ENCODE measurements at regions not wholly inside any gene's neighbourhood (a gene's known extent, or its start where the extent isn't known, plus 50 kb on each side); places are given as distances from the start of the nearest gene placed in this dataset.

DNA sequence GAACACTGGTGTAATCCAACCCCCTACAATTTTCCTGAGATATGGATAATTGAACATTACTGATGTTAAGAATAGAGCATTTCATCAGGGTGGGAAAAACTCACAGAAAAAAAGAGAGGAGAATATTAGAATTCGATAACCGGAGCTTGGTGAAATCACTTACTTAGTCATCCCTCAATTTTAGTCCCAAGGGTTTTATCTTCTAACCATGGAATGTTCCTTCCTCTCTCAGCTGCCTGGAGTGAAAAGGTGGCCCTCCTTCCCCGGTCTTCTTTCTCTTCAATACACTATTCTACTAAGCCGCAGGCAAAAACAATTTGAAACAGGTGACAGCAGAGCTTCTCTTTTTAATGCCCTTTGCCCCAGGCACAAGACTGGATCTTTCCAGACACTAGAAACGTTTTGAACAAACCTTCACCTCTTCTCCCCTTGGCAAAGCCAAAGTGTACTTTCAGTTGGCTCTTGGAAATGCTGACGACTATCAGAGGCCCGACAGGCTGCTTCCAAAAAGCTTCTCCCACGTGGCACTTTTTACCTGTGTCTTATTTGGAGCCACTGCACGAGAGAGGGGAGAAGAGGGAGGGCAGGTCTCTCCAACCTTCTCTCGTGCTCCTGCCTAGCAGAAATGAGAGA lies 543.9 kb downstream of the TLE1 start:
- no peaks in the 10 kb centered on the region for H3K4me1 ChIP-seq
- WGBS, 4 donors = 66 to 75% (median 71%) methylated on average over 10 of the region's 10 CpGs
- H3K27me3 ChIP-seq = no peaks in the 10 kb centered on the region

DNA sequence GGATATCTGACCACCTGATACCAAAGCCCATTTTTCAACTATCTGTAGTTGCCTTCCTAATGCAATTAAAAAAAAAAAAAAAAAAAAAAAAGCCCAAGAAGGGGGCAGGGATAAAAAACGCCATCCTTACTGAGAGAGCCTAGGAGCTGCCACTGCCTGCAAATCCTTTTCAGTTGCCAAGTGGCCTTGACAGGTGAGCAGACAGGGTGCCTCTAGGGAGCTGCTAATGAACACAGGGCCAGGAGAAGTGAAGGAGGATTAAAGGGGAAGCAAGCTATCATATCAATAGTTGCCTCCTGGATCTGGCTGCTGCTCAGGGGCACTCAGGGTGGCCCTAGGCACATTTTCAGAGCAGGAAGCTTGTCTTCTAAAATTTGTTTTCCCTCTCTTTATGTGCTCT lies 547.4 kb downstream of the TLE1 start:
- TF ChIP-seq, protein P1, sequence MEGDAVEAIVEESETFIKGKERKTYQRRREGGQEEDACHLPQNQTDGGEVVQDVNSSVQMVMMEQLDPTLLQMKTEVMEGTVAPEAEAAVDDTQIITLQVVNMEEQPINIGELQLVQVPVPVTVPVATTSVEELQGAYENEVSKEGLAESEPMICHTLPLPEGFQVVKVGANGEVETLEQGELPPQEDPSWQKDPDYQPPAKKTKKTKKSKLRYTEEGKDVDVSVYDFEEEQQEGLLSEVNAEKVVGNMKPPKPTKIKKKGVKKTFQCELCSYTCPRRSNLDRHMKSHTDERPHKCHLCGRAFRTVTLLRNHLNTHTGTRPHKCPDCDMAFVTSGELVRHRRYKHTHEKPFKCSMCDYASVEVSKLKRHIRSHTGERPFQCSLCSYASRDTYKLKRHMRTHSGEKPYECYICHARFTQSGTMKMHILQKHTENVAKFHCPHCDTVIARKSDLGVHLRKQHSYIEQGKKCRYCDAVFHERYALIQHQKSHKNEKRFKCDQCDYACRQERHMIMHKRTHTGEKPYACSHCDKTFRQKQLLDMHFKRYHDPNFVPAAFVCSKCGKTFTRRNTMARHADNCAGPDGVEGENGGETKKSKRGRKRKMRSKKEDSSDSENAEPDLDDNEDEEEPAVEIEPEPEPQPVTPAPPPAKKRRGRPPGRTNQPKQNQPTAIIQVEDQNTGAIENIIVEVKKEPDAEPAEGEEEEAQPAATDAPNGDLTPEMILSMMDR (IDR thresholded peaks at IDR 0.05) = no peak
- TF ChIP-seq POLR2A (IDR thresholded peaks at IDR 0.05) = no peak
- ATAC-seq = no peak

More for the DNA sequence above, 543.9 kb downstream of the TLE1 start:
- DNase-seq (no peak), ATAC-seq (no peak)
- H3K9me3 ChIP-seq = peaks cover 0 to 12% (median 5%) of the 10 kb centered on the region in 12 donors
- intact Hi-C loops (cut with DNase I) = no loop called here
- no peaks in the 10 kb centered on the region for H3K36me3 ChIP-seq
- TF ChIP-seq POLR2A (IDR thresholded peaks at IDR 0.05) = no peak
- TF ChIP-seq, protein P1 (IDR thresholded peaks at IDR 0.05) = no peak
- no peak overlapping the region for H3K4me3 ChIP-seq
- no peak overlapping the region for H3K27ac ChIP-seq

DNA sequence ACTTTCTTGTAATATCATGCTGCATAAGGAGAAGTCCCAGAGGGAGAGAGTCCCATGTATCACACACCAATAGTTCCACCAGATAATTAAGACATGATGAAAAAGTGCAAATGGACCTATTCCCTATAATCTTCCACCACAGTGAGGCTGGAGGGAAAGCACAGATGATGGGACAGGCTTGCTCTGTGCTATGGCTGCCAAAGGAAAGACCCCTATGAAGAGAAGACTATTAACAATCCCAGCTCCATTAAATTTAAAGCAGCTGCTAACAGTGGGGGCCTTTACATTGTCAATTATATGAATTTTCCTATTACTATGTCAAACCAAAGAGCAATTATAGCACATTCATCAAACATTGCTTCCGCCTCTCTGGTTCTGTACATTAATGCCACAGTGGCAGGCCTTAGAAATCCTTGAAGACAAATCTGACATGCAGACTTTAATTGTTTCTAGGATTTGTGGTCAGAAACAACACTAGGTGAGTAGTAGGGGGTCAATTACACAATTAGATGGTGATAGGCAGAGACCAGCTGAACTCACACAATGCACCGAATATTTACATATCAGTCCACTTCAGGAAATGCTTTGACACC lies 551.3 kb downstream of the TLE1 start:
- DNase-seq (no peak), ATAC-seq (no peak)
- intact Hi-C loops (cut with DNase I) = no loop called here
- Histone ChIP-seq H3K4me3 (no peak overlapping the region), H3K9me3 (no peaks in the 10 kb centered on the region), H3K4me1 (no peaks in the 10 kb centered on the region), H3K27ac (no peak overlapping the region), H3K27me3 (no peaks in the 10 kb centered on the region), H3K36me3 (no peaks in the 10 kb centered on the region)
- WGBS, 4 donors = 70 to 83% (median 80%) methylated on average over 2 of the region's 2 CpGs
- no peak for TF ChIP-seq POLR2A (IDR thresholded peaks at IDR 0.05)
- TF ChIP-seq, protein P1 (IDR thresholded peaks at IDR 0.05) = no peak

More for the DNA sequence above, 547.4 kb downstream of the TLE1 start:
- peaks cover 0 to 4% (median 0%) of the 10 kb centered on the region in 12 donors for H3K9me3 ChIP-seq
- 46 to 63% (median 56%) methylated on average over 1 of the region's 1 CpG for WGBS, 4 donors
- intact Hi-C loops (cut with DNase I) = no loop called here
- DNase-seq = no peak
- no peaks in the 10 kb centered on the region for H3K36me3 ChIP-seq
- no peaks in the 10 kb centered on the region for H3K27me3 ChIP-seq
- no peak overlapping the region for H3K27ac ChIP-seq
- H3K4me3 ChIP-seq = no peak overlapping the region
- no peaks in the 10 kb centered on the region for H3K4me1 ChIP-seq

DNA sequence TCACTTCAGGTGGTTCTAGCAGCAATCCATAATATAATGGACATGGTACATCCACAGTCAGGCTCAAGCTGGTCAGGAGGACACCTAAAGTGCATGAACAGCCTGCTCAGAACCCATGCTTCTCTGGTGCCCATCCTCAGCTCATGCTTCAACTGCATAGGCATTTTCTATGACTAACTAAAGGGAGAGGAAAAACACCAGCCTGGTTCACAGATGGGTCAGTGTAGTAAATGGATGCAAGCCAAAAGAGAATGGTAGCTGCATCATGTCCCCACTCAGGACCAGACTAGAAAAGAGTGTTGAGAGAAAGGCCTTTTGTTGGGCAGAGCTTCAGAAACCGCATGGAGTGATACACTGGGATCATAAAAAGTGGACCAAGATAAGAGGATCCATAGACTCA lies 556.6 kb downstream of the TLE1 start:
- Histone ChIP-seq H3K4me1 (no peaks in the 10 kb centered on the region), H3K9me3 (no peaks in the 10 kb centered on the region), H3K4me3 (no peak overlapping the region), H3K36me3 (no peaks in the 10 kb centered on the region), H3K27me3 (no peaks in the 10 kb centered on the region), H3K27ac (no peak overlapping the region)
- WGBS, 4 donors = 79 to 87% (median 85%) methylated on average over 1 of the region's 1 CpG
- intact Hi-C loops (cut with DNase I) = no loop called here
- no peak for DNase-seq
- TF ChIP-seq, protein P1 (IDR thresholded peaks at IDR 0.05) = no peak
- ATAC-seq = no peak
